ENCODE measurements at regions not wholly inside any gene's neighbourhood (a gene's known extent, or its start where the extent isn't known, plus 50 kb on each side); places are given as distances from the start of the nearest gene placed in this dataset.

GRCh38 chr12:116346222-116346621, 68.7 kb upstream of the MED13L start:
- H3K36me3 Mint-ChIP-seq (ENCODE audit: unreplicated experiment), result peaks cover 10% of the 10 kb centered on the region
- DNase-seq, result no peak
- TF ChIP-seq CTCF (IDR thresholded peaks at IDR 0.05; ENCODE audit: partially characterized antibody, unreplicated experiment), result no peak

DNA sequence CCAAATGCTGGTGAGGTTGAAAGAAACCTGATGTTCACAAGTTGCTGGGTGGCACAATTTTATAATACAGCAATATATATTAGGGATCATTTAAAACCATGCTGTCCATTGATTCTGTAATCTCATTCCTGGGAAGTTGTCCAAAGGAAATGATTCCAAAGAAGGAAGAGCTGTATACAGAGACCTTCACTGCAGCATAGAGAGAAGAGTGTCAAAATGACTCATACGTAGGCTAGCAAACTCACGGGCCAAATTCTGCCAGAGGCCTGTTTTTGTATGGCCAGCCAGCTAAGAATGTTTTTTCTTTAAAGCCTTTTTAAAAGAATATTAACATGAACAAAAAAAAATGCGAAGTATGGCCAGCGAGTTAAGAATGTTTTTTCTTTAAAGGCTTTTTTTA, 69.2 kb upstream of the MED13L start:
- H3K36me3 Mint-ChIP-seq (ENCODE audit: unreplicated experiment), result peaks cover 10% of the 10 kb centered on the region
- H3K27ac Mint-ChIP-seq (ENCODE audit: unreplicated experiment), result no peak overlapping the region
- peaks cover 2% of the 10 kb centered on the region for H3K27me3 Mint-ChIP-seq (ENCODE audit: unreplicated experiment)
- H3K9me3 Mint-ChIP-seq (ENCODE audit: unreplicated experiment), result peaks cover 8% of the 10 kb centered on the region
- H3K4me3 Mint-ChIP-seq (ENCODE audit: unreplicated experiment), result no peak overlapping the region
- DNase-seq, result no peak
- H3K4me1 Mint-ChIP-seq (ENCODE audit: low read depth, unreplicated experiment), result no peaks in the 10 kb centered on the region
- TF ChIP-seq CTCF (IDR thresholded peaks at IDR 0.05; ENCODE audit: partially characterized antibody, unreplicated experiment), result no peak

More at GRCh38 chr12:116346222-116346621, 68.7 kb upstream of the MED13L start:
- no peaks in the 10 kb centered on the region for H3K4me1 Mint-ChIP-seq (ENCODE audit: low read depth, unreplicated experiment)
- peaks cover 8% of the 10 kb centered on the region for H3K9me3 Mint-ChIP-seq (ENCODE audit: unreplicated experiment)
- H3K27ac Mint-ChIP-seq (ENCODE audit: unreplicated experiment), result no peak overlapping the region
- H3K27me3 Mint-ChIP-seq (ENCODE audit: unreplicated experiment), result peaks cover 2% of the 10 kb centered on the region
- no peak overlapping the region for H3K4me3 Mint-ChIP-seq (ENCODE audit: unreplicated experiment)

GRCh38 chr12:116347265-116347664, 69.8 kb upstream of the MED13L start:
- no peak overlapping the region for H3K27ac Mint-ChIP-seq (ENCODE audit: unreplicated experiment)
- no peak for TF ChIP-seq CTCF (IDR thresholded peaks at IDR 0.05; ENCODE audit: partially characterized antibody, unreplicated experiment)
- no peaks in the 10 kb centered on the region for H3K4me1 Mint-ChIP-seq (ENCODE audit: low read depth, unreplicated experiment)
- H3K27me3 Mint-ChIP-seq (ENCODE audit: unreplicated experiment), result peaks cover 2% of the 10 kb centered on the region
- H3K36me3 Mint-ChIP-seq (ENCODE audit: unreplicated experiment), result peaks cover 10% of the 10 kb centered on the region
- no peak overlapping the region for H3K4me3 Mint-ChIP-seq (ENCODE audit: unreplicated experiment)
- no peak for DNase-seq
- peaks cover 8% of the 10 kb centered on the region for H3K9me3 Mint-ChIP-seq (ENCODE audit: unreplicated experiment)

GRCh38 chr12:116352315-116352835, 74.9 kb upstream of the MED13L start:
- Mint-ChIP-seq H3K27ac (ENCODE audit: unreplicated experiment) (no peak overlapping the region), H3K27me3 (ENCODE audit: unreplicated experiment) (peaks cover 4% of the 10 kb centered on the region), H3K4me1 (ENCODE audit: low read depth, unreplicated experiment) (peaks cover 1% of the 10 kb centered on the region), H3K36me3 (ENCODE audit: unreplicated experiment) (no peaks in the 10 kb centered on the region), H3K4me3 (ENCODE audit: unreplicated experiment) (no peak overlapping the region), H3K9me3 (ENCODE audit: unreplicated experiment) (no peaks in the 10 kb centered on the region)
- DNase-seq, result no peak
- no peak for TF ChIP-seq CTCF (IDR thresholded peaks at IDR 0.05; ENCODE audit: partially characterized antibody, unreplicated experiment)

DNA sequence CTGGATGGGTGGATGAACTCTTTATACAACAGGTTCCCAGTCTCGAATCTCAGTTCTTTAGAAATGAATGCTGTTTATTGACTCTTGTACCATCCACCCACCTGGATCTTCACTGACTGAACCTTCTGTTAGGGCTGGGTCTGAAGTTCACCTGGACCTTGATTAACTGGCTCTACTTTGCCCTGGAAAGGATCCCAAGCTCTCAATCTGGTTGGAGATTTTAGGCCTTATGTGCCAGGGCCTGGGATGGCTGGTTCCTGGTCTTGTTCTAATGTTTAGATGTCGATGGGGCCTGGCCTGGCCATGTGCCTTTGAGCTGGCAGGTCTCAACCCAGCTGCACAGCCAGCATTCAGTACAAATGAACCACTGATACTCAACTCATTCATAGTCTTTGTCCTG, 76.5 kb upstream of the MED13L start:
- no peak for DNase-seq
- H3K36me3 Mint-ChIP-seq (ENCODE audit: unreplicated experiment), result no peaks in the 10 kb centered on the region
- no peak for TF ChIP-seq CTCF (IDR thresholded peaks at IDR 0.05; ENCODE audit: partially characterized antibody, unreplicated experiment)
- no peak overlapping the region for H3K27ac Mint-ChIP-seq (ENCODE audit: unreplicated experiment)
- peaks cover 6% of the 10 kb centered on the region for H3K4me1 Mint-ChIP-seq (ENCODE audit: low read depth, unreplicated experiment)
- peaks cover 6% of the 10 kb centered on the region for H3K27me3 Mint-ChIP-seq (ENCODE audit: unreplicated experiment)
- H3K9me3 Mint-ChIP-seq (ENCODE audit: unreplicated experiment), result no peaks in the 10 kb centered on the region
- H3K4me3 Mint-ChIP-seq (ENCODE audit: unreplicated experiment), result no peak overlapping the region

Measured in glutamatergic neuron (in vitro differentiated cells).